OCI-LY1 (cell line): ENCODE measurements at regions not wholly inside any gene's neighbourhood (a gene's known extent, or its start where the extent isn't known, plus 50 kb on each side); places are given as distances from the start of the nearest gene placed in this dataset.

Experiments
- CTCF ChIP-seq: fragments of 200-600 bp; sonication (generic), shearing (Covaris generic); IDR thresholded peaks from 2 replicates; pipeline ENCODE4 v1.5.1; 2017; ENCODE audit warnings: mild to moderate bottlenecking, antibody characterized with exemption, low read length, moderate library complexity, mixed read lengths
- EZH2 ChIP-seq: fragments of 200-600 bp; sonication (generic), shearing (Covaris generic); IDR thresholded peaks from 2 replicates; pipeline ENCODE4 v1.8.0; 2017; ENCODE audit warnings: borderline replicate concordance, mixed run types, mild to moderate bottlenecking, antibody characterized with exemption, low read length, moderate library complexity, mixed read lengths

DNA sequence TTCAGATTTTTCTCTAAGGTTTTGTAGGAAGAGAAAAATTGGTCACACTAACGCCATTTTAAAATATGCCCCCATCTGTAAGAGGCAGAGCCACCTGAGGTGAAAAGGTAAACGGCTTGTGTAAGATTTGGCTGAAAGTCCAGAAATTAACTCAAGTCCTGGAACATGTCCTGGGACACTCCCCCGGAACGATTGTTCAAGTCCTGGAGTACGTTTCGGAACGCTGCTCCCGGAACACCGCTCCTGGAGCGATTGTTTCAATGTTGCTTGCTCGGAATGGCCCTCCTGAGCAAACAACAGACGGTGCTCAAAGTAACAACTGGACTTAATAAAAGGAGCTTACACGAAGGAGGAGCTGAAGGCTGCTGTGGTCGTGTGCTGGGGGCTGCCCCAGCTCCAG, 796.5 kb upstream of the SLIT2 start:
- TF ChIP-seq CTCF, result no peak
- no peak for TF ChIP-seq EZH2
